ENCODE measurements at regions not wholly inside any gene's neighbourhood (a gene's known extent, or its start where the extent isn't known, plus 50 kb on each side); places are given as distances from the start of the nearest gene placed in this dataset.

DNA sequence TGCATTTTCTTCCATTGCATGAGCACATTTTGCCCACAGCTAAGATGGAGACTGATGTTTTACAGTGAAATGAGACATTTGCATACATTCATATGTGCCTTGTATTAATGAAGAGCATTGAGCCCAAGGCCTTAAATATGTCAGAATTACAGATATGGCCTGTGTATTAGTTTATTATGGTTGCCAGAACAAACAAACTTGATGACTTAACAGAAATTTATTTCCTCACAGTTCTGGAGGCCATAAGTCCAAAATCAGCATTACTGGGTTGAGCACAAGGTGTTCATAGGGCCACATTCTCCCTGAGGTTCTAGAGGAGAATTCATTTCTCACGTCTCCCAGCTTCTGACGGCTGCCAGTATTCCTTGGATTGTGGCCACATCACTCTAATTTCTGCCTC lies 302.6 kb upstream of the TGFBR2 start:
- TF ChIP-seq ZFX (IDR thresholded peaks at IDR 0.05; ENCODE audit: borderline replicate concordance): no peak
- TF ChIP-seq, protein P1, sequence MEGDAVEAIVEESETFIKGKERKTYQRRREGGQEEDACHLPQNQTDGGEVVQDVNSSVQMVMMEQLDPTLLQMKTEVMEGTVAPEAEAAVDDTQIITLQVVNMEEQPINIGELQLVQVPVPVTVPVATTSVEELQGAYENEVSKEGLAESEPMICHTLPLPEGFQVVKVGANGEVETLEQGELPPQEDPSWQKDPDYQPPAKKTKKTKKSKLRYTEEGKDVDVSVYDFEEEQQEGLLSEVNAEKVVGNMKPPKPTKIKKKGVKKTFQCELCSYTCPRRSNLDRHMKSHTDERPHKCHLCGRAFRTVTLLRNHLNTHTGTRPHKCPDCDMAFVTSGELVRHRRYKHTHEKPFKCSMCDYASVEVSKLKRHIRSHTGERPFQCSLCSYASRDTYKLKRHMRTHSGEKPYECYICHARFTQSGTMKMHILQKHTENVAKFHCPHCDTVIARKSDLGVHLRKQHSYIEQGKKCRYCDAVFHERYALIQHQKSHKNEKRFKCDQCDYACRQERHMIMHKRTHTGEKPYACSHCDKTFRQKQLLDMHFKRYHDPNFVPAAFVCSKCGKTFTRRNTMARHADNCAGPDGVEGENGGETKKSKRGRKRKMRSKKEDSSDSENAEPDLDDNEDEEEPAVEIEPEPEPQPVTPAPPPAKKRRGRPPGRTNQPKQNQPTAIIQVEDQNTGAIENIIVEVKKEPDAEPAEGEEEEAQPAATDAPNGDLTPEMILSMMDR (IDR thresholded peaks at IDR 0.05): no peak
- no peak overlapping the region for H3K27ac ChIP-seq

GRCh38 chr3:30305021-30305420 lies 301.4 kb upstream of the TGFBR2 start:
- no peak overlapping the region for H3K27ac ChIP-seq
- TF ChIP-seq, protein P1 (IDR thresholded peaks at IDR 0.05): no peak
- TF ChIP-seq ZFX (IDR thresholded peaks at IDR 0.05; ENCODE audit: borderline replicate concordance): no peak

GRCh38 chr3:30306896-30307295 lies 299.5 kb upstream of the TGFBR2 start:
- TF ChIP-seq, protein P1 (IDR thresholded peaks at IDR 0.05): no peak
- no peak for TF ChIP-seq ZFX (IDR thresholded peaks at IDR 0.05; ENCODE audit: borderline replicate concordance)
- no peak overlapping the region for H3K27ac ChIP-seq

- TF ChIP-seq, protein P1 (IDR thresholded peaks at IDR 0.05): no peak
- no peak for TF ChIP-seq ZFX (IDR thresholded peaks at IDR 0.05; ENCODE audit: borderline replicate concordance)
Observed at GRCh38 chr3:30307372-30307950, 298.9 kb upstream of the TGFBR2 start.

GRCh38 chr3:30308131-30308530 lies 298.3 kb upstream of the TGFBR2 start:
- H3K27ac ChIP-seq: no peak overlapping the region
- TF ChIP-seq, protein P1 (IDR thresholded peaks at IDR 0.05): no peak
- TF ChIP-seq ZFX (IDR thresholded peaks at IDR 0.05; ENCODE audit: borderline replicate concordance): no peak

More at GRCh38 chr3:30307372-30307950, 298.9 kb upstream of the TGFBR2 start:
- no peak overlapping the region for H3K27ac ChIP-seq

GRCh38 chr3:30309961-30310954 lies 296.1 kb upstream of the TGFBR2 start:
- H3K27ac ChIP-seq: no peak overlapping the region
- no peak for TF ChIP-seq ZFX (IDR thresholded peaks at IDR 0.05; ENCODE audit: borderline replicate concordance)
- TF ChIP-seq, protein P1 (IDR thresholded peaks at IDR 0.05): no peak

DNA sequence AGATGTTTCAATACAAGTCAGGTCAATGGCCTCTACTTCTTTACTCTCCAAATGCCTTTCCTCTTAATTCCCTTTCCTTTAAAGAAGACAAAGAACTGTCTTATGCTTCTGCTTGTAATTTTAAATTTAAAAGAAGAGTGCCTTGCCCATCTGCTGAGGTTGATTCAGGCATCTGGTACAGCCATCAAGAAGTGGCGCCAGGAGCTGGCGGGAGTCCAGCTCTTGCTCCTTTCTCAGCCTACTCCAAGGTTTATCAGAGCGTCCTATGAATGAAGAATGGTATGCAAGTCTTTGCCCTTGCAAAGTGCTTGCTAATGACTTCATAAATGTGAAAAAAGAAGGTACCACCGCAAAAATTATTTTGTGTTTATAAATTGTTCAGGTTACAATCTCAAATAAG lies 294.6 kb upstream of the TGFBR2 start:
- H3K27ac ChIP-seq: no peak overlapping the region
- TF ChIP-seq, protein P1 (IDR thresholded peaks at IDR 0.05): no peak
- TF ChIP-seq ZFX (IDR thresholded peaks at IDR 0.05; ENCODE audit: borderline replicate concordance): no peak

Data from 22Rv1 (cell line).